GM20000 (cell line): ENCODE measurements at regions not wholly inside any gene's neighbourhood (a gene's known extent, or its start where the extent isn't known, plus 50 kb on each side); places are given as distances from the start of the nearest gene placed in this dataset.

Source experiments
- DNase-seq: peaks from one replicate; pipeline ENCODE4 v3.0.0; 2012; ENCODE audit warnings: low spot score
- TF ChIP-seq, protein P1 (sequence below): IDR thresholded peaks from 2 replicates; pipeline ENCODE4 v1.5.1; 2012; ENCODE audit warnings: mild to moderate bottlenecking, control low read depth; ENCODE audit errors: extremely low read depth, missing control alignments

DNA sequence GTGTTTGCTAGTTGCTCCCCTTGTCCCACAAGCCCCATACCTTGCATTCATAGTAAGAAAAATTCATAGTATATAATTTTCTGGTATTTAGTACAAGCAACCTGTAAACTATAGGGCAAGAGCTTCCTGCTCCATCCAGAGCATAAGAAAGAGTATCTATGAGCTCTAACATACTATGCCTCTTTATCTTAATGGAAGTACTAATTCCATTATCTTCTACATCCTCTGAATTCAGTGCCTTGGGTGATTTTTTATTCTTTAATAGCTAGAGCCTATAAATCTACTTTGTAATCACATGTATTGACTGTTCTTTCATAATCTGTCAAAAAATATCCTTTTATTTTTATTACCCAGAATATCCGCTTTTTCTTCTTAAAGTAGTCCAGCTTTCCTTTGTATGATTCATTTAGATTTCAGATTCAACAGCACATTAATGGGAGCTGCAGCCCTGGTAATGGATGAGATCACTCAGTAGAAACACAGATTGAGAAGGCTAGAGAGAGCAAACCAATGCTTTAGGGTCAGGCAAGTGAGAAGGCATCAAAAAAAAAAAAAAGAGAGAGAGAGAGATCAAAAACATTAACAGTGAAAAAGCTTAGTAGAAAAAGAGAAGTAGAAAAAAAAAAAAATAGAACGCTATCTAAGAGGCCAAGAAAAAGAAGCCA lies 511.5 kb upstream of the NAALADL2 start:
- TF ChIP-seq, protein P1, sequence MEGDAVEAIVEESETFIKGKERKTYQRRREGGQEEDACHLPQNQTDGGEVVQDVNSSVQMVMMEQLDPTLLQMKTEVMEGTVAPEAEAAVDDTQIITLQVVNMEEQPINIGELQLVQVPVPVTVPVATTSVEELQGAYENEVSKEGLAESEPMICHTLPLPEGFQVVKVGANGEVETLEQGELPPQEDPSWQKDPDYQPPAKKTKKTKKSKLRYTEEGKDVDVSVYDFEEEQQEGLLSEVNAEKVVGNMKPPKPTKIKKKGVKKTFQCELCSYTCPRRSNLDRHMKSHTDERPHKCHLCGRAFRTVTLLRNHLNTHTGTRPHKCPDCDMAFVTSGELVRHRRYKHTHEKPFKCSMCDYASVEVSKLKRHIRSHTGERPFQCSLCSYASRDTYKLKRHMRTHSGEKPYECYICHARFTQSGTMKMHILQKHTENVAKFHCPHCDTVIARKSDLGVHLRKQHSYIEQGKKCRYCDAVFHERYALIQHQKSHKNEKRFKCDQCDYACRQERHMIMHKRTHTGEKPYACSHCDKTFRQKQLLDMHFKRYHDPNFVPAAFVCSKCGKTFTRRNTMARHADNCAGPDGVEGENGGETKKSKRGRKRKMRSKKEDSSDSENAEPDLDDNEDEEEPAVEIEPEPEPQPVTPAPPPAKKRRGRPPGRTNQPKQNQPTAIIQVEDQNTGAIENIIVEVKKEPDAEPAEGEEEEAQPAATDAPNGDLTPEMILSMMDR, result no peak
- DNase-seq, result no peak

DNA sequence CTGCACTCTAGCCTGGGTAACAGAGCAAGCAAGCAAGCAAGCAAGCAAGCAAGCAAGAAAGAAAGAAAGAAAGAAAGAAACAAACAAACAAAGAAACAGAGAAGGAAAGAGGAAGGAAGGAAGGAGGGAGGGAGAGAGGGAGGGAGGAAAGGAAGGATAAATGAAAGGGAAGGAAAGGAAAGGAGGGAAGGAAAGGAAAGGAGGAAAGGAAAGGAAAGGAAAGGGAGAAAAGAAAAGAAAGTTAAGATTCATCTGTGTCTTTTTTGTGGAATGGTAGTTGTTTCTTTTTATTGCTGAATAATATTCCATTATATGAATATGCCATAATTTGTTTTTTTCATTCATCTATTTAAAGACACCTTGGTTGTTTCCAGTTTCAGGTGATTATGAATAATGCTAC lies 506.9 kb upstream of the NAALADL2 start:
- DNase-seq, result no peak
- TF ChIP-seq, protein P1, result no peak

DNA sequence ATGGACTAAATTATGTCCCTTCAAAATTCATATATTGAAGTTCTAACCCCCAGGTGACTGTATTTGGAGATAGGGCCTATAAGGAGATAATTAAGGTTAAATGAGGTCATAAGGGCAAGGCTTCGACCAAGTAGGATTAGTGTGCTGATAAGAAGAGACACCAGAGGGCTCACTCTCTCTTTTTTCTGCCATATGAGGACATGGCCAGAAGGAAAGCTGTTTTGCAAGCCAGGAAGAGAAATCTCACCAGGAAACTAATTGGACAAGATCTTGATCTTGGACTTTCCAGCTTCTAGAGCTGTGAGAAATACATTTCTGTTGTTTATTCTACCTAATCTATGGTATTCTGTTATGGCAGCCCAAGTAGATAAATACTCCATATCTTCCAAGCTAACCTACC lies 503.6 kb upstream of the NAALADL2 start:
- TF ChIP-seq, protein P1, result no peak
- no peak for DNase-seq

DNA sequence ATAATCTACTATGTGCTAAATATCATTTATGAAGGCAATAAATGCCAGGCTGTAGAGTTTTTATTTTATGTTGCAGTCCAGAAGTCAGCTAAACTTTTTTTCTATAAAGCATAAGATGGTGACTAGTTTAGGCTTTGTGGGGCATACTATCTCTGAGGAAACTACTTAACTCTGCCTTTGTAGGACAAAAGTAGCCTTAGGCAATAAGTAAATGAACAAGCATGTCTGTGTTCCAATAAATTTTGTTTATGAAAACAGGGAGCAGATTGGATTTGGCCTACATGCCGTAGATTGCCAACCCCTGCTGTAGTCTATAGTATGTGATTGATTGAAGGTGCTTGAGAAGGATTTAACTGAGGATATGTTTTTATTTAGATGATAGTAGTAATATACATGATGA lies 502.5 kb upstream of the NAALADL2 start:
- TF ChIP-seq, protein P1, result no peak
- DNase-seq, result no peak

DNA sequence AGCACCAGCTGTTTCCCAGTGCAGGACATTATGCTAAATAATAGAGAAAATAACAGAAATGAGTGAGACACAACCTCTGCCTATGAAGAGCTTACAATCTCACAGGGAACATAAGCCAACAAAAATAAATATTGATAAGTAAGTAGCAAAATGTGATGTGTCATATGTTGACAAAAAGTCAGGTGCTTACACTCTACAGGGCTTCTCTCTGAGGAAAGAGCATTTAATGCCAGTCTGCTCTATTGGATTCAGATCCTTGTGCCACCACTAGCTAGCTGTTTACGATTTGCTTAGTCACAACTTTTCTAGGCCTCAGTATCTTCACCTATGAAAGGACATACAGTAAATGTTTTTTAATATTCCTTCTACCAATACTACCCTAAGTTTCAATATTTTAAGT lies 500.9 kb upstream of the NAALADL2 start:
- DNase-seq, result no peak
- TF ChIP-seq, protein P1, result no peak

DNA sequence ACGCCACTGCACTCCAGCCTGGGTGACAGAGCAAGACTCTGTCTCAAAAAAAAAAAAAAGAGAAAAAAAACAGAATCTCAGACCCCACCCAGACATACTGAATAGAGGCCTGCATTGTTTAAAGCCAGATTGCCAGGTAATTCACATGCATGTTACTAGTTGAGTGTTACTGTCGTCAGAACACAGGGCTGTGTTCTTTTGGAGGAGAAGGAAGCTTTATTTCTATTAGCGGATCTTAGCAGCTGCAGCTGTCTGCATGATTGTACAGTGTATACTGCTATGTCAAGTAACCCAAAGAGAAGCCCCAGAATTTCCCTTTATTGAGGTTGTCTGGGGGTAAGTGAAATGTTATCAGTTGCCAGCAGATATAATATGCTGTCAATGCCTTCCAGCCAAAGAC lies 496.6 kb upstream of the NAALADL2 start:
- TF ChIP-seq, protein P1, result no peak
- no peak for DNase-seq

DNA sequence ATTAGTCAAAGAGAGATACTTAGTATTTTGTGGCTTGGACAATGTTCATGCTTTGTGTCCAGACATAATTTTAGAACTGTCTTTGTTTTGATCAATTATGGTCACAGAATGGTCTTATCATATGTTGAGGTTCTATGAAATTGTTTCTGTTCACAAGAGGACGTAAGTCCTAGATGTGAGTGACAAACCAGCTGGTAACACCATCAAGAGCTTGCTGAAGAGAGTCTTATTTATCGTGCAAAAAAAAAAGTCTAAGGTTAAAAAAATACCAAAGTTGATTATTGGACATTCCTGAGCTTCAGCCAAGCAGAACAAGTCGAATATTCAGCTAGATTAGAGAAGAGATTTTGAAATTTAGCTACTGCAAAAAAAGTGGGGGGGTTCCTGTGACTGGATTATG lies 495.9 kb upstream of the NAALADL2 start:
- TF ChIP-seq, protein P1, result no peak
- DNase-seq, result no peak
